HepG2 (cell line): ENCODE measurements at regions not wholly inside any gene's neighbourhood (a gene's known extent, or its start where the extent isn't known, plus 50 kb on each side); places are given as distances from the start of the nearest gene placed in this dataset.

Source experiments
- BORCS8-MEF2B ChIP-seq: sonication (generic); formaldehyde crosslinking; IDR thresholded peaks from 2 replicates; pipeline ENCODE4 v1.8.0; 2022; ENCODE audit warnings: mild to moderate bottlenecking, missing genetic modification reagents
- ETV5 ChIP-seq: IDR thresholded peaks from 2 replicates; pipeline ENCODE4 v1.6.1; 2018; ENCODE audit warnings: missing biosample characterization, missing genetic modification reagents, inconsistent platforms, borderline replicate concordance
- GATAD2A ChIP-seq: IDR thresholded peaks from 2 replicates; pipeline ENCODE4 v1.6.1; 2016
- HMG20B ChIP-seq: conservative IDR thresholded peaks from 2 replicates; pipeline ENCODE4 v1.6.1; 2016; ENCODE audit warnings: missing genetic modification reagents, missing compliant biosample characterization
- HNRNPUL1 ChIP-seq: fragments of 200-400 bp; formaldehyde crosslinking; IDR thresholded peaks from 2 replicates; pipeline ENCODE4 v1.6.1; 2017; ENCODE audit warnings: low read depth, mild to moderate bottlenecking, low read length, moderate library complexity
- KMT2A ChIP-seq: sonication (generic); formaldehyde crosslinking; IDR thresholded peaks from 2 replicates; pipeline ENCODE4 v1.4.0; 2020; ENCODE audit warnings: missing genetic modification reagents
- NFE2L2 ChIP-seq: fragments of 150-350 bp; IDR thresholded peaks from 2 replicates; pipeline ENCODE4 v1.6.1; 2014; ENCODE audit warnings: low read length
- SALL1 ChIP-seq: sonication (generic); formaldehyde crosslinking; IDR thresholded peaks from 2 replicates; pipeline ENCODE4 v1.8.0; 2022; ENCODE audit warnings: mild to moderate bottlenecking, missing genetic modification reagents
- SATB2 ChIP-seq: sonication (generic); formaldehyde crosslinking; IDR thresholded peaks from 2 replicates; pipeline ENCODE4 v1.5.0; 2020; ENCODE audit warnings: missing genetic modification reagents
- TCF7 ChIP-seq: sonication (generic); IDR thresholded peaks from 2 replicates; pipeline ENCODE4 v1.6.1; 2016; ENCODE audit warnings: antibody characterized with exemption, low read depth
- ZFY ChIP-seq: sonication (generic); formaldehyde crosslinking; IDR thresholded peaks from 2 replicates; pipeline ENCODE4 v1.4.0; 2020; ENCODE audit warnings: missing genetic modification reagents
- ZNF205 ChIP-seq: IDR thresholded peaks from 2 replicates; pipeline ENCODE4 v1.6.1; 2018; ENCODE audit warnings: missing biosample characterization, missing genetic modification reagents
- ZNF343 ChIP-seq: sonication (generic); formaldehyde crosslinking; IDR thresholded peaks from 2 replicates; pipeline ENCODE4 v1.4.0; 2020; ENCODE audit warnings: mild to moderate bottlenecking, missing genetic modification reagents
- ZNF605 ChIP-seq: sonication (generic); formaldehyde crosslinking; IDR thresholded peaks from 2 replicates; pipeline ENCODE4 v1.8.0; 2022; ENCODE audit warnings: mild to moderate bottlenecking, missing genetic modification reagents
- ZNF607 ChIP-seq: sonication (generic); formaldehyde crosslinking; IDR thresholded peaks from 2 replicates; pipeline ENCODE4 v1.5.1; 2020; ENCODE audit warnings: missing genetic modification reagents, mild to moderate bottlenecking, borderline replicate concordance
- TF ChIP-seq, protein P1 (sequence below): sonication (generic); formaldehyde crosslinking; IDR thresholded peaks from 2 replicates; pipeline ENCODE4 v1.5.1; 2020; ENCODE audit warnings: missing genetic modification reagents, mild to moderate bottlenecking, borderline replicate concordance
- TF ChIP-seq, protein P2 (sequence below): IDR thresholded peaks from 2 replicates; pipeline ENCODE4 v1.6.1; 2016; ENCODE audit warnings: low read depth, missing genetic modification reagents, missing compliant biosample characterization
- TF ChIP-seq, protein P3 (sequence below): sonication (generic); formaldehyde crosslinking; conservative IDR thresholded peaks from 2 replicates; pipeline ENCODE4 v1.4.0; 2020; ENCODE audit warnings: mild to moderate bottlenecking, missing genetic modification reagents, moderate library complexity
- TF ChIP-seq, protein P4 (sequence below): fragments of 450-650 bp; IDR thresholded peaks from 2 replicates; pipeline ENCODE4 v1.6.1; 2017

DNA sequence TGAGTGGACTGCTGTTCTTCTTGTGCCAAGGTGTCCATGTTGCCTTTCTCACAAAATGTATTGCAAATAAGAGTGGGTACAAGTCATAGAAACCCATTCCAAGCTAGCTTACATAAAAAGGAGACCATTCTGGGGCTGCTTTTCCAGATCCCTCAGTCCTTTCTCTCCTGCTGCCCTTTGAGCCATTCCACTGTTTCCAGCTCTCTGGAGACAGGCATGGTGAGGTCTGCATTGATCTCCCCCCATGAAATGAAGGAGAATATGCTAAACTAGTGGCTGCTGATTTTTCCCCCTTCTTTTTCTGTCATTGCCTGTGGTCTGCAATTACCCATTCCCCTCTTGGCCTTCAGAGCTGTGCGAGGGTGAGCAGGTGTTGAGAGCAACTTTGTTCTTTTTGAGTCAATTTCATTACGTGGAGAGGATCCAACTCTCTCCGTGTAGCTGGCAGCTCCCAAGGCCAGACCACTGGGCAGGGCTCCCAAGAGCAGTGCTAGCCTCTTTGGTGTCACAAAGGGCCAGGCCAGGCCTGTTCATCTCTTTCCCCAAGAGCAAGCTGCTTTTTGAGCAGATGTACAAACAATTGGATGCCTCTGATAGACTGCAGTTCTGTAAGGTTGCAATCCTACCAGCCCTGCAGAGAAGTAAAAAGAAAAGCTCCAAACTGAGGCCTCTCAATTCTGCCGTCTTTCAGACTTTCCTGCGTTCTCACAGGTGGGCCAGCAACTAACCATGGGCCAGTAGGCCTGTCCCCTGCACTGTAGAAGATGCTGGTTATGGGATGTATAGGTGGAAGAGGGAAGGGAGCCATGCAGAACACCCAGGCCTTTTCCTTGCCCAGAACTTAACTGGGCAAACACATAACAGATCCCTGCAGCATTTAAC, 96.1 kb upstream of the ARMC2 start (continued):
- TF ChIP-seq ZNF205 (CRISPR knock-in tag): no peak
- TF ChIP-seq, protein P1, sequence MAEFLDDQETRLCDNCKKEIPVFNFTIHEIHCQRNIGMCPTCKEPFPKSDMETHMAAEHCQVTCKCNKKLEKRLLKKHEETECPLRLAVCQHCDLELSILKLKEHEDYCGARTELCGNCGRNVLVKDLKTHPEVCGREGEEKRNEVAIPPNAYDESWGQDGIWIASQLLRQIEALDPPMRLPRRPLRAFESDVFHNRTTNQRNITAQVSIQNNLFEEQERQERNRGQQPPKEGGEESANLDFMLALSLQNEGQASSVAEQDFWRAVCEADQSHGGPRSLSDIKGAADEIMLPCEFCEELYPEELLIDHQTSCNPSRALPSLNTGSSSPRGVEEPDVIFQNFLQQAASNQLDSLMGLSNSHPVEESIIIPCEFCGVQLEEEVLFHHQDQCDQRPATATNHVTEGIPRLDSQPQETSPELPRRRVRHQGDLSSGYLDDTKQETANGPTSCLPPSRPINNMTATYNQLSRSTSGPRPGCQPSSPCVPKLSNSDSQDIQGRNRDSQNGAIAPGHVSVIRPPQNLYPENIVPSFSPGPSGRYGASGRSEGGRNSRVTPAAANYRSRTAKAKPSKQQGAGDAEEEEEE: no peak
- no peak for TF ChIP-seq TCF7
- TF ChIP-seq, protein P2, sequence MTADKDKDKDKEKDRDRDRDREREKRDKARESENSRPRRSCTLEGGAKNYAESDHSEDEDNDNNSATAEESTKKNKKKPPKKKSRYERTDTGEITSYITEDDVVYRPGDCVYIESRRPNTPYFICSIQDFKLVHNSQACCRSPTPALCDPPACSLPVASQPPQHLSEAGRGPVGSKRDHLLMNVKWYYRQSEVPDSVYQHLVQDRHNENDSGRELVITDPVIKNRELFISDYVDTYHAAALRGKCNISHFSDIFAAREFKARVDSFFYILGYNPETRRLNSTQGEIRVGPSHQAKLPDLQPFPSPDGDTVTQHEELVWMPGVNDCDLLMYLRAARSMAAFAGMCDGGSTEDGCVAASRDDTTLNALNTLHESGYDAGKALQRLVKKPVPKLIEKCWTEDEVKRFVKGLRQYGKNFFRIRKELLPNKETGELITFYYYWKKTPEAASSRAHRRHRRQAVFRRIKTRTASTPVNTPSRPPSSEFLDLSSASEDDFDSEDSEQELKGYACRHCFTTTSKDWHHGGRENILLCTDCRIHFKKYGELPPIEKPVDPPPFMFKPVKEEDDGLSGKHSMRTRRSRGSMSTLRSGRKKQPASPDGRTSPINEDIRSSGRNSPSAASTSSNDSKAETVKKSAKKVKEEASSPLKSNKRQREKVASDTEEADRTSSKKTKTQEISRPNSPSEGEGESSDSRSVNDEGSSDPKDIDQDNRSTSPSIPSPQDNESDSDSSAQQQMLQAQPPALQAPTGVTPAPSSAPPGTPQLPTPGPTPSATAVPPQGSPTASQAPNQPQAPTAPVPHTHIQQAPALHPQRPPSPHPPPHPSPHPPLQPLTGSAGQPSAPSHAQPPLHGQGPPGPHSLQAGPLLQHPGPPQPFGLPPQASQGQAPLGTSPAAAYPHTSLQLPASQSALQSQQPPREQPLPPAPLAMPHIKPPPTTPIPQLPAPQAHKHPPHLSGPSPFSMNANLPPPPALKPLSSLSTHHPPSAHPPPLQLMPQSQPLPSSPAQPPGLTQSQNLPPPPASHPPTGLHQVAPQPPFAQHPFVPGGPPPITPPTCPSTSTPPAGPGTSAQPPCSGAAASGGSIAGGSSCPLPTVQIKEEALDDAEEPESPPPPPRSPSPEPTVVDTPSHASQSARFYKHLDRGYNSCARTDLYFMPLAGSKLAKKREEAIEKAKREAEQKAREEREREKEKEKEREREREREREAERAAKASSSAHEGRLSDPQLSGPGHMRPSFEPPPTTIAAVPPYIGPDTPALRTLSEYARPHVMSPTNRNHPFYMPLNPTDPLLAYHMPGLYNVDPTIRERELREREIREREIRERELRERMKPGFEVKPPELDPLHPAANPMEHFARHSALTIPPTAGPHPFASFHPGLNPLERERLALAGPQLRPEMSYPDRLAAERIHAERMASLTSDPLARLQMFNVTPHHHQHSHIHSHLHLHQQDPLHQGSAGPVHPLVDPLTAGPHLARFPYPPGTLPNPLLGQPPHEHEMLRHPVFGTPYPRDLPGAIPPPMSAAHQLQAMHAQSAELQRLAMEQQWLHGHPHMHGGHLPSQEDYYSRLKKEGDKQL (CRISPR knock-in tag): no peak
- TF ChIP-seq ZFY: peak; percentile 19; the same call in 1 of the 2 replicates
- no peak for TF ChIP-seq HNRNPUL1
- TF ChIP-seq KMT2A (CRISPR knock-in tag): no peak
- TF ChIP-seq, protein P3, sequence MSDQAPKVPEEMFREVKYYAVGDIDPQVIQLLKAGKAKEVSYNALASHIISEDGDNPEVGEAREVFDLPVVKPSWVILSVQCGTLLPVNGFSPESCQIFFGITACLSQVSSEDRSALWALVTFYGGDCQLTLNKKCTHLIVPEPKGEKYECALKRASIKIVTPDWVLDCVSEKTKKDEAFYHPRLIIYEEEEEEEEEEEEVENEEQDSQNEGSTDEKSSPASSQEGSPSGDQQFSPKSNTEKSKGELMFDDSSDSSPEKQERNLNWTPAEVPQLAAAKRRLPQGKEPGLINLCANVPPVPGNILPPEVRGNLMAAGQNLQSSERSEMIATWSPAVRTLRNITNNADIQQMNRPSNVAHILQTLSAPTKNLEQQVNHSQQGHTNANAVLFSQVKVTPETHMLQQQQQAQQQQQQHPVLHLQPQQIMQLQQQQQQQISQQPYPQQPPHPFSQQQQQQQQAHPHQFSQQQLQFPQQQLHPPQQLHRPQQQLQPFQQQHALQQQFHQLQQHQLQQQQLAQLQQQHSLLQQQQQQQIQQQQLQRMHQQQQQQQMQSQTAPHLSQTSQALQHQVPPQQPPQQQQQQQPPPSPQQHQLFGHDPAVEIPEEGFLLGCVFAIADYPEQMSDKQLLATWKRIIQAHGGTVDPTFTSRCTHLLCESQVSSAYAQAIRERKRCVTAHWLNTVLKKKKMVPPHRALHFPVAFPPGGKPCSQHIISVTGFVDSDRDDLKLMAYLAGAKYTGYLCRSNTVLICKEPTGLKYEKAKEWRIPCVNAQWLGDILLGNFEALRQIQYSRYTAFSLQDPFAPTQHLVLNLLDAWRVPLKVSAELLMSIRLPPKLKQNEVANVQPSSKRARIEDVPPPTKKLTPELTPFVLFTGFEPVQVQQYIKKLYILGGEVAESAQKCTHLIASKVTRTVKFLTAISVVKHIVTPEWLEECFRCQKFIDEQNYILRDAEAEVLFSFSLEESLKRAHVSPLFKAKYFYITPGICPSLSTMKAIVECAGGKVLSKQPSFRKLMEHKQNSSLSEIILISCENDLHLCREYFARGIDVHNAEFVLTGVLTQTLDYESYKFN (CRISPR knock-in tag): no peak
- no peak for TF ChIP-seq BORCS8-MEF2B (CRISPR knock-in tag)
- TF ChIP-seq, protein P4, sequence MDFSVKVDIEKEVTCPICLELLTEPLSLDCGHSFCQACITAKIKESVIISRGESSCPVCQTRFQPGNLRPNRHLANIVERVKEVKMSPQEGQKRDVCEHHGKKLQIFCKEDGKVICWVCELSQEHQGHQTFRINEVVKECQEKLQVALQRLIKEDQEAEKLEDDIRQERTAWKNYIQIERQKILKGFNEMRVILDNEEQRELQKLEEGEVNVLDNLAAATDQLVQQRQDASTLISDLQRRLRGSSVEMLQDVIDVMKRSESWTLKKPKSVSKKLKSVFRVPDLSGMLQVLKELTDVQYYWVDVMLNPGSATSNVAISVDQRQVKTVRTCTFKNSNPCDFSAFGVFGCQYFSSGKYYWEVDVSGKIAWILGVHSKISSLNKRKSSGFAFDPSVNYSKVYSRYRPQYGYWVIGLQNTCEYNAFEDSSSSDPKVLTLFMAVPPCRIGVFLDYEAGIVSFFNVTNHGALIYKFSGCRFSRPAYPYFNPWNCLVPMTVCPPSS: no peak
- no peak for TF ChIP-seq ZNF343 (CRISPR knock-in tag)
- TF ChIP-seq HMG20B (CRISPR knock-in tag): no peak
- TF ChIP-seq ZNF605 (CRISPR knock-in tag): 0 out of 2 replicates have a peak, but pooled peaks have one; percentile 27
- no peak for TF ChIP-seq GATAD2A
- TF ChIP-seq SALL1 (CRISPR knock-in tag): no peak
- TF ChIP-seq ETV5 (CRISPR knock-in tag): no peak
- TF ChIP-seq ZNF607: no peak
- TF ChIP-seq NFE2L2: no peak
- no peak for TF ChIP-seq SATB2
